HepG2 (cell line): ENCODE measurements at regions not wholly inside any gene's neighbourhood (a gene's known extent, or its start where the extent isn't known, plus 50 kb on each side); places are given as distances from the start of the nearest gene placed in this dataset.

ENCODE experiments used
- ATAC-seq: fragments of 200-7000 bp; cut with Tn5 transposase; 3 replicates; pipeline ENCODE4 v1.9.1; 2020; ENCODE audit warnings: mild to moderate bottlenecking, moderate library complexity
- BruUV-seq: library from RNA; stranded (reverse); fragments of 400-500 nt; replicated peaks from 2 replicates; lab custom pipeline; 2021; lab: Mats Ljungman, UMichigan
- CTCF ChIA-PET: fragments of 300-600 bp; formaldehyde crosslinking; extraction: SDS; loops from one replicate; lab custom pipeline; 2021; ENCODE audit warnings: low total read pairs, inconsistent platforms, low intra/inter-chr PET ratio; lab: Yijun Ruan, JAX
- POLR2A ChIA-PET: fragments of 350-600 bp; sonication (Branson Sonifier 250); formaldehyde crosslinking; loops from one replicate; lab custom pipeline; 2020; ENCODE audit warnings: antibody characterized with exemption, inconsistent platforms; lab: Yijun Ruan, JAX
- DNase-seq: peaks from one replicate; pipeline ENCODE4 v3.0.0-alpha.2; 2015; ENCODE audit warnings: low spot score
- FAIRE-seq: peaks from 3 replicates; lab custom pipeline; 2011; peaks lifted over from hg19 to GRCh38; lab: Jason Lieb, UNC
- H2AFZ ChIP-seq: one replicate; pipeline ENCODE4 v1.6.1; 2011; ENCODE audit warnings: low read length, inconsistent platforms
- H3K27ac ChIP-seq: fragments of 300-600 bp; 3 replicates; pipeline ENCODE4 v1.8.0; 2011; ENCODE audit warnings: mixed run types, mild to moderate bottlenecking, mixed read lengths, low read length, inconsistent platforms; ENCODE audit not compliant: insufficient read depth; ENCODE audit errors: extremely low read length
- H3K27me3 ChIP-seq, 2 experiments: fragments of 200-600 bp in 1 of 2; 2 replicates in 1 of 2; 3 replicates in 1 of 2; pipeline versions ENCODE4 v1.6.0 to v1.8.0; 2011; ENCODE audit warnings: low read length in 2 of 2, mild to moderate bottlenecking in 2 of 2, moderate library complexity in 2 of 2, inconsistent platforms in 1 of 2; ENCODE audit not compliant: insufficient read depth in 2 of 2, control insufficient read depth in 1 of 2
- H3K36me3 ChIP-seq, 2 experiments: fragments of 200-600 bp in 1 of 2; replicated peaks in 1 of 2; 2 replicates in 1 of 2; 3 replicates in 1 of 2; pipeline versions ENCODE4 v1.5.1 to v1.8.0; 2011; ENCODE audit warnings: low read length in 2 of 2, inconsistent platforms in 1 of 2; ENCODE audit not compliant: insufficient read depth in 2 of 2, control insufficient read depth in 1 of 2
- H3K4me1 ChIP-seq: 2 replicates; pipeline ENCODE4 v1.5.1; 2012; ENCODE audit warnings: low read length, inconsistent platforms; ENCODE audit not compliant: insufficient read depth
- H3K4me2 ChIP-seq: 2 replicates; pipeline ENCODE4 v1.6.0; 2011; ENCODE audit warnings: low read depth, low read length, inconsistent platforms
- H3K4me3 ChIP-seq, 3 experiments: fragments of 200-600 bp in 1 of 3; sonication (generic), shearing (Covaris generic) in 1 of 3; replicated peaks in 1 of 3; 2 replicates each; pipeline ENCODE4 v1.5.1; 2011 to 2016; ENCODE audit warnings: low read length in 3 of 3, inconsistent platforms in 2 of 3, low read depth in 2 of 3, mild to moderate bottlenecking in 2 of 3, control low read depth in 1 of 3, mixed read lengths in 1 of 3; ENCODE audit not compliant: insufficient read depth in 1 of 3
- H3K79me2 ChIP-seq: one replicate; pipeline ENCODE4 v1.6.1; 2011; ENCODE audit warnings: low read length, inconsistent platforms; ENCODE audit not compliant: insufficient read depth
- H3K9ac ChIP-seq: 2 replicates; pipeline ENCODE4 v1.6.0; 2011; ENCODE audit warnings: mild to moderate bottlenecking, low read depth, low read length, inconsistent platforms; ENCODE audit not compliant: insufficient read depth
- H3K9me3 ChIP-seq: 2 replicates; pipeline ENCODE4 v1.5.1; 2012; ENCODE audit warnings: mild to moderate bottlenecking, low read length
- H4K20me1 ChIP-seq: 2 replicates; pipeline ENCODE4 v1.6.0; 2011; ENCODE audit warnings: inconsistent platforms, mild to moderate bottlenecking, low read length, moderate library complexity; ENCODE audit not compliant: insufficient read depth
- BCLAF1 ChIP-seq: fragments of 450-650 bp; IDR thresholded peaks from 2 replicates; pipeline ENCODE4 v1.6.1; 2017; ENCODE audit warnings: mild to moderate bottlenecking
- DBP ChIP-seq: sonication (generic); formaldehyde crosslinking; IDR thresholded peaks from 2 replicates; pipeline ENCODE4 v1.4.0; 2020; ENCODE audit warnings: missing genetic modification reagents; ENCODE audit errors: not compliant biosample characterization
- HINFP ChIP-seq: sonication (generic); formaldehyde crosslinking; IDR thresholded peaks from 2 replicates; pipeline ENCODE4 v1.4.0; 2020; ENCODE audit warnings: low read depth, mild to moderate bottlenecking, missing genetic modification reagents
- MZF1 ChIP-seq: sonication (generic); formaldehyde crosslinking; IDR thresholded peaks from 2 replicates; pipeline ENCODE4 v1.8.1; 2023; ENCODE audit warnings: mild to moderate bottlenecking, missing genetic modification reagents, borderline replicate concordance
- NFRKB ChIP-seq: fragments of 450-650 bp; IDR thresholded peaks from 2 replicates; pipeline ENCODE4 v1.6.1; 2017
- NRL ChIP-seq: sonication (generic); formaldehyde crosslinking; IDR thresholded peaks from 2 replicates; pipeline ENCODE4 v1.5.0; 2020; ENCODE audit warnings: missing genetic modification reagents, mild to moderate bottlenecking, moderate library complexity, borderline replicate concordance
- SMARCC2 ChIP-seq: fragments of 450-650 bp; IDR thresholded peaks from 2 replicates; pipeline ENCODE4 v1.6.1; 2017; ENCODE audit warnings: antibody characterized with exemption, mild to moderate bottlenecking
- SOX6 ChIP-seq, 2 experiments: fragments of 450-650 bp in 1 of 2; sonication (generic) in 1 of 2; formaldehyde crosslinking in 1 of 2; IDR thresholded peaks; 2 replicates each; pipeline versions ENCODE4 v1.4.0 to v1.6.1; 2017 to 2020; ENCODE audit warnings: antibody characterized with exemption in 1 of 2, mild to moderate bottlenecking in 1 of 2, missing genetic modification reagents in 1 of 2
- WIZ ChIP-seq: sonication (generic); formaldehyde crosslinking; IDR thresholded peaks from 2 replicates; pipeline ENCODE4 v1.5.1; 2020; ENCODE audit warnings: mild to moderate bottlenecking, missing genetic modification reagents
- ZNF230 ChIP-seq: sonication (generic); formaldehyde crosslinking; IDR thresholded peaks from 2 replicates; pipeline ENCODE4 v1.4.0; 2020; ENCODE audit warnings: mild to moderate bottlenecking, missing genetic modification reagents
- ZNF235 ChIP-seq: sonication (generic); formaldehyde crosslinking; IDR thresholded peaks from 2 replicates; pipeline ENCODE4 v1.8.1; 2023; ENCODE audit warnings: mild to moderate bottlenecking, missing genetic modification reagents, borderline replicate concordance
- ZNF292 ChIP-seq: sonication (generic); formaldehyde crosslinking; IDR thresholded peaks from 2 replicates; pipeline ENCODE4 v1.8.1; 2022; ENCODE audit warnings: mild to moderate bottlenecking, low read depth, missing genetic modification reagents, borderline replicate concordance
- ZNF33A ChIP-seq: sonication (generic); formaldehyde crosslinking; IDR thresholded peaks from 2 replicates; pipeline ENCODE4 v1.5.1; 2020; ENCODE audit warnings: missing genetic modification reagents, mild to moderate bottlenecking, moderate library complexity, borderline replicate concordance
- ZNF546 ChIP-seq: sonication (generic); formaldehyde crosslinking; conservative IDR thresholded peaks from 2 replicates; pipeline ENCODE4 v1.8.1; 2023; ENCODE audit warnings: mild to moderate bottlenecking, missing genetic modification reagents
- ZNF549 ChIP-seq: sonication (generic); formaldehyde crosslinking; IDR thresholded peaks from 2 replicates; pipeline ENCODE4 v1.5.0; 2020; ENCODE audit warnings: missing genetic modification reagents
- ZNF770 ChIP-seq: sonication (generic); formaldehyde crosslinking; IDR thresholded peaks from 2 replicates; pipeline ENCODE4 v1.5.0; 2020; ENCODE audit warnings: mild to moderate bottlenecking, missing genetic modification reagents
- WGBS: methylation state at CpG from one replicate; pipeline ENCODE4 v1.1.6; 2017; ENCODE audit warnings: low lambda C conversion rate; 5-methylcytosine and 5-hydroxymethylcytosine counted together
- in situ Hi-C: cut with HindIII; loops from 2 replicates; pipeline ENCODE4 v1.10.0; 2017; ENCODE audit warnings: low pct_unique_long_range_greater_than_20kb; ENCODE audit not compliant: extremely low pct_ligation_motif_present
- intact Hi-C: fragments of 100-400 bp; cut with micrococcal nuclease; formaldehyde crosslinking; loops from one replicate; pipeline ENCODE4 v1.10.0; 2022; ENCODE audit not compliant: unreplicated experiment

- TF ChIP-seq DBP (no peak), ZNF33A (CRISPR knock-in tag) (no peak), ZNF230 (CRISPR knock-in tag) (no peak), SMARCC2 (no peak), BCLAF1 (no peak), HINFP (CRISPR knock-in tag) (no peak)
These were observed 252.2 kb downstream of the SHQ1 start (continued) for GRCh38 chr3:72595927-72596610.

- no peaks in the 10 kb centered on the region for H3K9me3 ChIP-seq
- 68% methylated on average over 4 of the region's 4 CpGs for WGBS
- in situ Hi-C loops (no loop called here), intact Hi-C loops (no loop called here)
- no peak overlapping the region for H2AFZ ChIP-seq
- no peak overlapping the region for H3K27ac ChIP-seq
- no peaks in the 10 kb centered on the region for H3K79me2 ChIP-seq
- H3K27me3 ChIP-seq, result no peaks in the 10 kb centered on the region
- H3K4me1 ChIP-seq, result peaks cover 76% of the 10 kb centered on the region
- ATAC-seq (no peak), FAIRE-seq (no peak), DNase-seq (no peak)
- H3K36me3 ChIP-seq, result no peaks in the 10 kb centered on the region
- H4K20me1 ChIP-seq, result no peaks in the 10 kb centered on the region
- ChIA-PET POLR2A (interaction anchor here (0.7 kb wide), 1 partner anchor 1074 kb away, joined by 3 read pairs; no protein-coding TSS in a partner anchor), CTCF (no interaction called here)
- H3K4me3 ChIP-seq, result no peak overlapping the region
- BruUV-seq, result no TSS peak
- no peak overlapping the region for H3K4me2 ChIP-seq
- H3K9ac ChIP-seq, result no peak overlapping the region
- TF ChIP-seq ZNF546 (no peak), MZF1 (CRISPR knock-in tag) (no peak), ZNF549 (CRISPR knock-in tag) (no peak), ZNF292 (CRISPR knock-in tag) (no peak), NFRKB (no peak), SOX6 (IDR thresholded peaks at IDR 0.05) (no peak), SOX6 (CRISPR knock-in tag; IDR thresholded peaks at IDR 0.05) (no peak), WIZ (no peak), ZNF235 (CRISPR knock-in tag) (no peak), ZNF770 (CRISPR knock-in tag) (no peak), NRL (CRISPR knock-in tag) (no peak)
These were observed 252.9 kb downstream of the SHQ1 start for GRCh38 chr3:72595376-72595775.
